CD4-positive, alpha-beta T cell treated with Interleukin-17A for 1 hour (primary cell): ENCODE measurements at regions not wholly inside any gene's neighbourhood (a gene's known extent, or its start where the extent isn't known, plus 50 kb on each side); places are given as distances from the start of the nearest gene placed in this dataset.
"Not testable (repeated sequence)": the region's sequence is repeated elsewhere in the genome, so short reads cannot be mapped to it uniquely, and the experiment has no call there.

Experiments
- DNase-seq: peaks from one replicate; pipeline ENCODE4 v3.0.0-alpha.2; 2020

DNA sequence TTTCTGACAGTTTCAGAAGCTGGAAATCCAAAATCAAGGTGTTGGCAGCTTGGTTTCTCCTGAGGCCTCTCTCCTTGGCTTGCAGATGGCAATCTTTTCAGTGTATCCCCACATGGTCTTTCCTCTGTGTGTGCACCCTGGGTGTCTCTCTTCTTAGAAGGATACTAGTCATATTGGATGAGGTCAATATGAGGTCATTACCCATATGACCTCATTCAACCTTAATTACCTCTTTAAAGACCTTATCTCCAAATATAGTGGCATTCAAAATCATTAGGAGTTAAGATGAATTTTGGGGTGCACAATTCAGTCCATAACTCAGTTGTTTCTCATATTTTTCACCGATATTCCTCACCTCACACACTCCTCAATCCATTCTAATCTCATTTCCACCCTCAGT is 92.4 kb upstream of the TGM3 start:
- DNase-seq = no peak

GRCh38 chr20:2204021-2204420 is 91.8 kb upstream of the TGM3 start:
- no peak for DNase-seq

DNA sequence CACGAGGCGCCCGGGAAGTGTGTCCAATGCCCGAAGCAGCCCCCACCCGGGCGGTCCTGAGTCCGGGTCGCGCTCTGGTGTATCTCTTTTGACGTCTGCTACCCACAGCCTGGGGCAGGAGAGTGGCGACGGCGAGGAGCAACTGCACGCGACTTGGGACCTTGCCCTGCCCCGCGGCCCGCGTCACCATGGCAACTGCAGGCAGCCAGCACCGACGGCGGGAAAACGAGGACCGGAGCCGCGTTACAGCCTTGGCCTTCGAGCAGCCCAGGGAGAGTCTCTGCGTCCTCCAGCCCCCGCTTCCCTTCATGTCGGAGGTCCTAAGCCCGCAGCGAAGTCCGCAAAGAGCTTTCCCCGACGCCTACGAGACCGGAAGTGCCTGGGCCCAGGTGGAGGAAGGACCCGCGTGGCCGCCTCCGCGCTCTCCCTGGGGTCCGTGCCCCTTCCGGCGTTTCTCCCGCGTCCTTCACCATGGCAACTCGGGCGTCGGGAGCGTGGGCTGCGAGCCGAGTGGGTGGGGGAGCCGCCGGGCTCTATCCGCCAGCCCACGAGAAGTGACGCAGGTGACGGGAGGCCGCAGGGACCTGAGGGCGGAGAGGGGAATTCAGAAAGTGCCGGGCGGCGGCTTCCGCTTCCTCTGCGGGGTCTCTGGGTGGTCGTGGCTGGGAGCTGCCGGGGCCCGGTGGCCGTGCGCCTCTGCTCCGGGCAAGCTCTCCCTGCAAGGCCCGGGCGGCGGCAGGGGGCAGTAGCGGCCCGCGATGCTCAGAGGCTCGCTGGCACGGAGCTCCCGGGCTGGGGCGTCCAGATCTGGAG is 88.6 kb upstream of the TGM3 start:
- peak; percentile 44 for DNase-seq

GRCh38 chr20:2207770-2208097 is 88.1 kb upstream of the TGM3 start:
- no peak for DNase-seq

DNA sequence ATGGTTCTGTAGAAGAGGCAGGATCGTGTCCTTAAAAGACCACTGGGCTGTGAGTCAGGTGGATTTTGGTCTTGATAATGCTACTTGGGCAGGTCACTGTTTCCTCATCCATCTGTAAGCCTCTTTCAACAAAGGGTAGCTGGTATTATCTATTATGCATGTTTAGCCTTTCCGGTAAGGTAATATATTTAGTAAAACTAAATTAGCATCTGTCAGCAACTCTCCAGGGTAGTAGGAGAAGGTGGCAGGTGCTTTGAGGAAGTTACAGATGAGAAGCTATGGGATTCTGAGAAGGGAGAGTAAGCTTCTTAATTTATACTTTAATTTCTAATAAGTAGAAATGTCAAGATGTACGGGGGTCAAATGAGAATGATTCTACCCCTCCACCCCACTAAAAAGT is 86.9 kb upstream of the TGM3 start:
- DNase-seq = no peak

GRCh38 chr20:2210646-2211552 is 84.9 kb upstream of the TGM3 start:
- peak; percentile 8 for DNase-seq

GRCh38 chr20:2212456-2213015 is 83.3 kb upstream of the TGM3 start:
- DNase-seq = no peak

DNA sequence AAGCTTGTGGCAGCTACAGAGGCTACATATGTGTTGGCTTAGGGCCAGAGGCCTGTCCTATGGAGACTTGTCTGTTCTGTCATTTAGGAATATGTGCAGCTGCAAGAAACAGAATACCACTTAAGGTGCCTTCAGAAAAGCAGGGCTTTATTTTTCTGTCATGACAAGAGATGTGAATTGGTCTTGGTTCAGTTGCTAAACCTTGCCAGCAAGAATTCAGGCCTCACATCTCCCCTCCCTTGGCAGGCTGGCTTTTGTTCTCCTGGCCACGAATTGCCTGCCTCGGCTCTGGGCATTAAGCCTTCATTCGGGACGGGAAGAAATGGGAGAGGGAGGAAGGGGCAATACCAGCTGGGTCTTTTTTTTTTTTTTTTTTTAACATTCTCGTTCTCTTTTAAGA is 82.4 kb upstream of the TGM3 start:
- no peak for DNase-seq

DNA sequence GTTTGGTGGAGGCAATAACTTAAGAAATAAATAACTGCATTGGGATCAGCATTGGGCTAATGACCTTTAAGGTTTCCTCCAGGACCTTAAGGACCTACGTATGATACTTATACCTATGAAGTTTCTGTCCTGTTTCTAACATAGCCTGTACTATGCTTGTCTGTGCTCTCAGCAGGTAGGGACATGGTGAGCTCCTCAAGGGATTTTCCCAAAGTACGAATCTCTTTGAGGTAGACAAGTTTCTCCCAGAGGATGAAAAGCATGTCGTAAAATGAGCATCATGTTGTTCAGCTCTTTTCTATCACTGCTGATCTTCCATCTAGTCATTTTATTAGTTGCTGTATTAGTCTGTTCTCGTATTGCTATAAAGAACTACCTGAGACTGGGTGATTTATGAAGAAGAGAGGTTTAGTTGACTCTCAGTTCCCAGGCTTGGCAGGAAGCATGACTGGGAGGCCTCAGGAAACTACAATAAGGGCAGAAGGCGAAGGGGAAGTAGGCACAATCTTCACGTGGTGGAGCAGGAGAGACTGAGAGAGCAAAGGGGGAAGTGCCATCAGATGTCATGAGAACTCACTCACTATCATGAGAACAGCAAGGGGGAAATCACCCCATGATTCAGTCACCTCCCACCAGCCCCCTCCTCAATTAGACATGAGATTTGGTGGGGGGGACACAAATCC is 77.8 kb upstream of the TGM3 start:
- DNase-seq = peak; percentile 17

GRCh38 chr20:2219481-2220006 is 76.3 kb upstream of the TGM3 start:
- DNase-seq = no peak

DNA sequence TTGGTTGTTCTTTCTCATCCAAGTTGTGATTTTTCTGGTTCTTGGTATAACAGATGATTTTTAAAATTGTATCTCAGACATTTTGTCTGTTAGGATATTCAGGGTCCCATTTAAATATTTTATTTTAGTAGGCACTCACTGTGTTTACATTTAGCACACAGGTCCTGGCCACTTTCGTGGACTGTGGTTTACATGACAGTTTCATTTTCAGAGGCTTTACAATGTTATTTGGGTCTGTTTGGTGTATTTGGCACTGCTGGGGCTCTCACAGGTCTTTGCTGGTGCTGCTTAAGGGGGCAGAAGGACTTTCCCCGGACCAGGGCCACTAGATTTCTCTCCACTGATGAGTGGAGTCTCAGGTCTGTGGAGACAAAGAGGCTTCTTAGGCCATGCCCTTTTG is 75.5 kb upstream of the TGM3 start:
- no peak for DNase-seq

- no peak for DNase-seq
These were observed 73.9 kb upstream of the TGM3 start for GRCh38 chr20:2221921-2222320.

DNA sequence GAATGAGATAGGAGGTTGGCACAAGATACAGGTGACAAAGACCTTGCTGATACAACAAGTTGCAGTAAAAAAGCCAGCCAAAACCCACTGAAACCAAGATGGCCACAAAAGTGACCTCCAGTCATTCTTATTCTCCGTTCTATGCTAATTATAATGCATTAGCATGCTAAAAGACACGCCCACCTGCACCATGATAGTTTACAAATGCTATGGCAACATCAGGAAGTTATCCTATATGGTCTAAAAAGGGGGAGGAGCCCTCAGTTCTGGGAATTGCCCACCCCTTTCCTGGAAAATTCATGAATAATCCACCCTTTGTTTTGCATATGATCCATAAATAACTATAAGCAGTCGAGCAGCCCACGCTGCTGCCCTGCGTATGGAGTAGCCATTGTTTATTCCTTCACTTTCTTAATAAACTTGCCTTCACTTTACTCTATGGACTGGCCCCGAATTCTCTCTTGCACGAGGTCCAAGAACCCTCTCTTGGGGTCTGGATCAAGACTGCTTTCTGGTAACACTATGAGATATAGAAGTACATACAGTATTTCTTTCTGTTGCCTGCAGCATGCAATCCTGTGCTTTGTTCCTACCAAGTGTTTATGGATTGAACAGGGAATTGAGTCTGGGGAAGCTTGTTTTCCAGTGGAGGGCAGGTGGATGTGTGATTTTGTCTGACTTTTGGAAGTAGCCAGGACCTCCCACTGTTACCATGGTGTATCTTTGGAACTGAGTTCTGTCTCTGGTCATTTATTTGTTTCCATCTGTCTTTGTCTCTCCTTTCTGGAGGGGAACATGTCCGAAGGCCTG is 72.0 kb upstream of the TGM3 start:
- no peak for DNase-seq

GRCh38 chr20:2224368-2224639 is 71.5 kb upstream of the TGM3 start:
- no peak for DNase-seq

DNA sequence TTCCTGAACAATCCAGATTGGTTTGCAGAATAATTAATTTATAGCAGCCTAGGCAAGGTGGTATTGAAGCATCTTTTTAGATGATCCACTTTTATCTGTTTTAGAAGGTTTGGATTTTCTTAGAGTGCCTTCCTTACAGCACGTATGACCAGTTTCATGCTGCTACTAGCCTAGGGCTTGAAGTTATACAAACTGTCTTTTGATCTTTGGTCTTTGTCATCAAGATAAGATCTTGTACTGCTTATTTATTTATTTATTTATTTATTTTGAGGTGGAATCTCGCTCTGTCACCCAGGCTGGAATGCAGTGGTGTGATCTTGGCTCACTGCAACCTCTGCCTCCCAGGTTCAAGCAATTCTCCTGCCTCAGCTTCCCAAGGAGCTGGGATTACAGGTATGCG is 68.5 kb upstream of the TGM3 start:
- not testable (repeated sequence) for DNase-seq

GRCh38 chr20:2227861-2228260 is 67.9 kb upstream of the TGM3 start:
- DNase-seq = no peak

DNA sequence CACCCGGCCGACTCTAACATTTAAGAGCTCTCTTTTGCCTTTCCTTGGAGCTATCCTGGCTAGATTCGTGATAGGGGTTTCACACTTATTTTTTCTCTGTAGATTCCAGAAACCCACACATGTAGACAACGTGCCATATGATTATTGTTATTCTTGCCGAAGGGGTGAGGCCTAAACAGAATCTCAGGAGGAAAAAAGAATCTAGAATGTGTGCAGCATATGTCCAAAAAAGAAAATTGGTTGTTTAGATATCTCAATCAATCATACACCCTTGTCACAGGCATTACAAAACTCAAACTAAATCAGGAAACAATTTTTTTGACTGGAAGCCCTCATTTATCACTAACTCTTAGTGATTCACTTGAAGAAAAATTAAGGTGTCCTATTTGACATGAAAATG is 66.9 kb upstream of the TGM3 start:
- DNase-seq = no peak

- DNase-seq = no peak
These were observed 64.9 kb upstream of the TGM3 start for GRCh38 chr20:2230726-2231488.

DNA sequence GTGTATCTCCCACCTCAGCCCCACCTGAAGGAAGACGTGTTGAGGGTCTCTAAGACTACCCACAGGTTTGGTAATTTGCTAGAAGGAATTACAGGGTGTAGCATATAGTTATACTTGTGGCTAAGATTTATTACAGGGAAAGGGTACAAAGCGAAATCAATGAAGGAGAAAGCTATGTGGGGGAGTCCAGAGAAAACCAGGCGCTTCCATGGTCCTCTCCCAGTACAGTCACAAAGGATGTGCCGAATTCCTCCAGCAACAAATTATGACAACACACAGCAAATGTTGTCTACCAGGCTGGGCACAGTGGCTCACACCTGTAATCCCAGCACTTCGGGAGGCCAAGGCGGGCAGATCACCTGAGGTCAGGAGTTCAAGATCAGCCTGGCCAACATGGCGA is 64.1 kb upstream of the TGM3 start:
- no peak for DNase-seq

DNA sequence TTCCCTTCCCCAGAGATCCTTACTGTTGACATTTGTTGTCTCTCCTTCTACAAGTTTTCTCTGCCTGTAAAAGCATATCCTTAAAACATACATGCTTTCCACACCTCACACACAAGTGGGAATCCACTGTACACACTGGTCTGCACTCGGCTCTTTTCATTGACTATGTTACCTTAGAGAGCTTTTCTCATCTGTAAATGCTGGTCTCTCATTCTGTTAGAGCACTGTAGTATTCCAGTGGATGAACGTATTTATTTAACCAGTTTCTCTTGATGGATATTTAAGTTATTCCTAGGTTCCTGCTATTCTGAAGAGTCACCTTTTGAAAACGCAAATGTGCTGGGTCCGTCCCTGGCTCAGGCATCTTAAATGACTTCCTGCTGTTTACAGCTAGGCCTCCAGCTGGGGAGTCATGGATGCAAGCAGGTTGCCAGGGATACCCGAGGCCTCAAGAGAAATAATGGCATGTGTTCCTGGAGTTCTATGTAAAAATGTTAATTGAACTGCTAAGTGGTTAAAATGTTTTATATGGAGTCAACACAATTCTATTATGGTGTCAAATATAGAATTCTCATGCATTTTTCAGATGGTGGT is 61.1 kb upstream of the TGM3 start:
- no peak for DNase-seq

GRCh38 chr20:2236256-2236655 is 59.5 kb upstream of the TGM3 start:
- DNase-seq = no peak
